ENCODE measurements at regions not wholly inside any gene's neighbourhood (a gene's known extent, or its start where the extent isn't known, plus 50 kb on each side); places are given as distances from the start of the nearest gene placed in this dataset.

GRCh38 chr1:87521452-87521851, 192.8 kb downstream of the LMO4 start:
- TF ChIP-seq CTCF (IDR thresholded peaks at IDR 0.05; ENCODE audit: borderline replicate concordance, extremely low read depth, insufficient read depth), result no peak
- H3K36me3 ChIP-seq (ENCODE audit: control insufficient read depth in 2 of 3, insufficient read depth in 3 of 3, low read length in 3 of 3), result no peaks in the 10 kb centered on the region
- no peak for FAIRE-seq

GRCh38 chr1:87523466-87523865, 194.8 kb downstream of the LMO4 start:
- no peaks in the 10 kb centered on the region for H3K27me3 ChIP-seq (ENCODE audit: control insufficient read depth, insufficient read depth, low read length)
- no peak overlapping the region for H3K4me3 ChIP-seq (ENCODE audit: low read length in 3 of 3)
- intact Hi-C loops (cut with DNase I), result no loop called here
- DNase-seq, result peak in 1 of 5 donors; percentile 83
- no peaks in the 10 kb centered on the region for H3K9me3 ChIP-seq (ENCODE audit: control insufficient read depth in 2 of 3, insufficient read depth in 1 of 3, low read length in 3 of 3)
- no peak overlapping the region for H3K9ac ChIP-seq (ENCODE audit: low read length in 3 of 3)
- H3K36me3 ChIP-seq (ENCODE audit: control insufficient read depth in 2 of 3, insufficient read depth in 3 of 3, low read length in 3 of 3), result no peaks in the 10 kb centered on the region
- peaks cover 0 to 2% (median 0%) of the 10 kb centered on the region in 3 donors for H3K4me1 ChIP-seq (ENCODE audit: control insufficient read depth in 2 of 3, insufficient read depth in 2 of 3, low read depth in 1 of 3, low read length in 3 of 3)
- TF ChIP-seq CTCF (IDR thresholded peaks at IDR 0.05; ENCODE audit: borderline replicate concordance, extremely low read depth, insufficient read depth), result no peak
- no peak overlapping the region for H3K27ac ChIP-seq (ENCODE audit: low read depth in 2 of 2, low read length in 2 of 2)
- no peak for FAIRE-seq

More at GRCh38 chr1:87521452-87521851, 192.8 kb downstream of the LMO4 start:
- no peak overlapping the region for H3K9ac ChIP-seq (ENCODE audit: low read length in 3 of 3)
- H3K9me3 ChIP-seq (ENCODE audit: control insufficient read depth in 2 of 3, insufficient read depth in 1 of 3, low read length in 3 of 3), result no peaks in the 10 kb centered on the region
- DNase-seq, result no peak
- no peak overlapping the region for H3K27ac ChIP-seq (ENCODE audit: low read depth in 2 of 2, low read length in 2 of 2)
- no peaks in the 10 kb centered on the region for H3K27me3 ChIP-seq (ENCODE audit: control insufficient read depth, insufficient read depth, low read length)
- intact Hi-C loops (cut with DNase I), result no loop called here
- H3K4me1 ChIP-seq (ENCODE audit: control insufficient read depth in 2 of 3, insufficient read depth in 2 of 3, low read depth in 1 of 3, low read length in 3 of 3), result peaks cover 0 to 2% (median 0%) of the 10 kb centered on the region in 3 donors
- no peak overlapping the region for H3K4me3 ChIP-seq (ENCODE audit: low read length in 3 of 3)

GRCh38 chr1:87524021-87524754, 195.5 kb downstream of the LMO4 start:
- Histone ChIP-seq H3K27ac (ENCODE audit: low read depth in 2 of 2, low read length in 2 of 2) (no peak overlapping the region), H3K4me1 (ENCODE audit: control insufficient read depth in 2 of 3, insufficient read depth in 2 of 3, low read depth in 1 of 3, low read length in 3 of 3) (peaks cover 0 to 2% (median 0%) of the 10 kb centered on the region in 3 donors), H3K4me3 (ENCODE audit: low read length in 3 of 3) (no peak overlapping the region), H3K9me3 (ENCODE audit: control insufficient read depth in 2 of 3, insufficient read depth in 1 of 3, low read length in 3 of 3) (no peaks in the 10 kb centered on the region), H3K36me3 (ENCODE audit: control insufficient read depth in 2 of 3, insufficient read depth in 3 of 3, low read length in 3 of 3) (no peaks in the 10 kb centered on the region), H3K27me3 (ENCODE audit: control insufficient read depth, insufficient read depth, low read length) (no peaks in the 10 kb centered on the region), H3K9ac (ENCODE audit: low read length in 3 of 3) (no peak overlapping the region)
- intact Hi-C loops (cut with DNase I), result no loop called here
- no peak for TF ChIP-seq CTCF (IDR thresholded peaks at IDR 0.05; ENCODE audit: borderline replicate concordance, extremely low read depth, insufficient read depth)
- FAIRE-seq (no peak), DNase-seq (no peak)
